H1 (cell line): ENCODE measurements at regions not wholly inside any gene's neighbourhood (a gene's known extent, or its start where the extent isn't known, plus 50 kb on each side); places are given as distances from the start of the nearest gene placed in this dataset.

Source experiments
- CHD7 ChIP-seq: fragments of 300-600 bp; sonication (generic); IDR thresholded peaks from 2 replicates; pipeline ENCODE4 v1.7.1; 2012; ENCODE audit warnings: low read length, moderate library complexity, mild to moderate bottlenecking, inconsistent platforms; ENCODE audit not compliant: insufficient replicate concordance

GRCh38 chr12:92600052-92600451 is 102.7 kb upstream of the PLEKHG7 start (continued):
- TF ChIP-seq CHD7, result no peak
